ENCODE measurements at regions not wholly inside any gene's neighbourhood (a gene's known extent, or its start where the extent isn't known, plus 50 kb on each side); places are given as distances from the start of the nearest gene placed in this dataset.

- no peaks in the 10 kb centered on the region for H3K79me2 ChIP-seq
- WGBS (ENCODE audit: low lambda C conversion rate, missing lambda C conversion rate) = 85% methylated on average over 3 of the region's 3 CpGs
- no peaks in the 10 kb centered on the region for H4K20me1 ChIP-seq (ENCODE audit: insufficient read depth, poor library complexity, severe bottlenecking)
- H3K9me2 ChIP-seq (replicated peaks; ENCODE audit: insufficient read depth) = no peaks in the 10 kb centered on the region
- peaks cover 4% of the 10 kb centered on the region for H3K9me3 ChIP-seq (ENCODE audit: low read depth)
- H2AFZ ChIP-seq = no peak overlapping the region
- no peak overlapping the region for H3K4me2 ChIP-seq
- DNase-seq (ENCODE audit: low spot score) = no peak
- no peaks in the 10 kb centered on the region for H3K4me1 ChIP-seq (ENCODE audit: insufficient read depth)
- TF ChIP-seq EZH2 (IDR thresholded peaks at IDR 0.05; ENCODE audit: borderline replicate concordance) = no peak
- TF ChIP-seq EZH2phosphoT487 (IDR thresholded peaks at IDR 0.05; ENCODE audit: low read depth, severe bottlenecking, unreplicated experiment) = no peak
- no peak for TF ChIP-seq CTCF (IDR thresholded peaks at IDR 0.05; ENCODE audit: poor library complexity)
- H3K27ac ChIP-seq = no peak overlapping the region
- no peak overlapping the region for H3K4me3 ChIP-seq
- H3K27me3 ChIP-seq = no peaks in the 10 kb centered on the region
- no peaks in the 10 kb centered on the region for H3K36me3 ChIP-seq (replicated peaks; ENCODE audit: insufficient read depth, low read depth)
Observed at GRCh38 chr3:104676241-104676640, 690.5 kb upstream of the ALCAM start.

- no peaks in the 10 kb centered on the region for H3K9me2 ChIP-seq (replicated peaks; ENCODE audit: insufficient read depth)
- no peaks in the 10 kb centered on the region for H3K27me3 ChIP-seq
- DNase-seq (ENCODE audit: low spot score) = no peak
- H3K4me2 ChIP-seq = no peak overlapping the region
- no peak overlapping the region for H2AFZ ChIP-seq
- no peaks in the 10 kb centered on the region for H3K4me1 ChIP-seq (ENCODE audit: insufficient read depth)
- H3K27ac ChIP-seq = no peak overlapping the region
- no peak overlapping the region for H3K4me3 ChIP-seq
- H4K20me1 ChIP-seq (ENCODE audit: insufficient read depth, poor library complexity, severe bottlenecking) = no peaks in the 10 kb centered on the region
- peaks cover 4% of the 10 kb centered on the region for H3K9me3 ChIP-seq (ENCODE audit: low read depth)
- H3K36me3 ChIP-seq (replicated peaks; ENCODE audit: insufficient read depth, low read depth) = no peaks in the 10 kb centered on the region
- H3K79me2 ChIP-seq = no peaks in the 10 kb centered on the region
- WGBS (ENCODE audit: low lambda C conversion rate, missing lambda C conversion rate) = 88% methylated on average over 4 of the region's 4 CpGs
- no peak for TF ChIP-seq CTCF (IDR thresholded peaks at IDR 0.05; ENCODE audit: poor library complexity)
- TF ChIP-seq EZH2 (IDR thresholded peaks at IDR 0.05; ENCODE audit: borderline replicate concordance) = no peak
- no peak for TF ChIP-seq EZH2phosphoT487 (IDR thresholded peaks at IDR 0.05; ENCODE audit: low read depth, severe bottlenecking, unreplicated experiment)
Observed at GRCh38 chr3:104677932-104678331, 688.8 kb upstream of the ALCAM start.

DNA sequence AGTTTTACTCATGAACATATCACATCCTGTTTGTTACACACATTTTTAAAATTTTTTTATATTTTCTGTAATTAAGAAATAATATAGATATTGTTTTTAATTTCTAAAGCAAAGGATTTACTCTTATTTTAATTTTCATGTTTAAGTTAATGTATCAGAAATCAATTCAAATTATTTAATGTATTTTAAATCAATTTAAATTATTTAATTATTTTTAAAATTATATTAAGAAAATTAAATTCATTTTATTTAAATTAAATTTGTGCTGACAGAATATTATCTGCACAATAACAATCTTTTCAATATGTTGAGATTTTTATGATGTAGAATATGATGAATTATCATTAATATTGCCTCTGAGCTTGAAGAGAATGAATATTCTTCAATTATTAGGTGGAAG is 681.2 kb upstream of the ALCAM start:
- no peak for DNase-seq (ENCODE audit: low spot score)
- Histone ChIP-seq H3K79me2 (no peaks in the 10 kb centered on the region), H3K9me2 (replicated peaks; ENCODE audit: insufficient read depth) (no peaks in the 10 kb centered on the region), H3K9me3 (ENCODE audit: low read depth) (no peaks in the 10 kb centered on the region), H3K4me3 (no peak overlapping the region), H4K20me1 (ENCODE audit: insufficient read depth, poor library complexity, severe bottlenecking) (no peaks in the 10 kb centered on the region), H3K27ac (no peak overlapping the region), H3K4me1 (ENCODE audit: insufficient read depth) (no peaks in the 10 kb centered on the region), H3K36me3 (replicated peaks; ENCODE audit: insufficient read depth, low read depth) (no peaks in the 10 kb centered on the region), H2AFZ (no peak overlapping the region), H3K4me2 (no peak overlapping the region), H3K27me3 (no peaks in the 10 kb centered on the region)
- no peak for TF ChIP-seq EZH2 (IDR thresholded peaks at IDR 0.05; ENCODE audit: borderline replicate concordance)
- TF ChIP-seq EZH2phosphoT487 (IDR thresholded peaks at IDR 0.05; ENCODE audit: low read depth, severe bottlenecking, unreplicated experiment) = no peak

DNA sequence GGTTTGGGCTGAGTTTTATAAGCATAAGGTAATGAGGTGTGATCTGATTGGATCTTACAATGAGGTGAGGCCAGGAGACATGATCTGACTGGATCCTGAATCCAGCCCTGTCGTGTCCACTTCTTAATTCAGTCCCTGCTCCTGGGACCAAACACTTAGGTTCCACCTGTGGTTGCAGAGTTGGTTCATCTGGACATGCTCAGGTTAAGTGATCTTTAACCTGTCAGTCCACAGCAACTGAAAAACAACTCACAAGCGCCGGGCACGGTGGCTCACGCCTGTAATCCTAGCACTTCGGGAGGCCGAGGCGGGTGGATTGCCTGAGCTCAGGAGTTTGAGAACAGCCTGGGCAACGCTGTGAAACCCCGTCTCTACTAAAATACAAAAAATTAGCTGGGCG is 679.3 kb upstream of the ALCAM start:
- DNase-seq (ENCODE audit: low spot score) = no peak
- Histone ChIP-seq H3K27ac (no peak overlapping the region), H3K4me3 (no peak overlapping the region), H3K79me2 (no peaks in the 10 kb centered on the region), H3K36me3 (replicated peaks; ENCODE audit: insufficient read depth, low read depth) (no peaks in the 10 kb centered on the region), H3K9me2 (replicated peaks; ENCODE audit: insufficient read depth) (no peaks in the 10 kb centered on the region), H3K4me1 (ENCODE audit: insufficient read depth) (no peaks in the 10 kb centered on the region), H2AFZ (no peak overlapping the region), H4K20me1 (ENCODE audit: insufficient read depth, poor library complexity, severe bottlenecking) (no peaks in the 10 kb centered on the region), H3K27me3 (no peaks in the 10 kb centered on the region), H3K9me3 (ENCODE audit: low read depth) (no peaks in the 10 kb centered on the region), H3K4me2 (no peak overlapping the region)
- 94% methylated on average over 11 of the region's 11 CpGs for WGBS (ENCODE audit: low lambda C conversion rate, missing lambda C conversion rate)
- no peak for TF ChIP-seq EZH2 (IDR thresholded peaks at IDR 0.05; ENCODE audit: borderline replicate concordance)
- TF ChIP-seq CTCF (IDR thresholded peaks at IDR 0.05; ENCODE audit: poor library complexity) = no peak
- no peak for TF ChIP-seq EZH2phosphoT487 (IDR thresholded peaks at IDR 0.05; ENCODE audit: low read depth, severe bottlenecking, unreplicated experiment)
